MM.1S (cell line): ENCODE measurements at regions not wholly inside any gene's neighbourhood (a gene's known extent, or its start where the extent isn't known, plus 50 kb on each side); places are given as distances from the start of the nearest gene placed in this dataset.

Source experiments
- DNase-seq: peaks from one replicate; pipeline ENCODE4 v3.0.0-alpha.2; 2015
- H2AFZ ChIP-seq: fragments of 300-600 bp; sonication (generic); 2 replicates; pipeline ENCODE4 v1.6.0; 2016; ENCODE audit warnings: antibody characterized with exemption, low read length
- H3F3A ChIP-seq: fragments of 300-600 bp; sonication (generic); 2 replicates; pipeline ENCODE4 v1.6.1; 2016; ENCODE audit warnings: mild to moderate bottlenecking, antibody characterized with exemption, low read length, moderate library complexity, mixed read lengths; ENCODE audit not compliant: insufficient read depth
- H3K27ac ChIP-seq: fragments of 300-600 bp; sonication (generic); 2 replicates; pipeline ENCODE4 v1.5.1; 2016; ENCODE audit warnings: mild to moderate bottlenecking, low read length
- H3K27me3 ChIP-seq: fragments of 300-600 bp; sonication (generic); replicated peaks from 2 replicates; pipeline ENCODE4 v1.6.0; 2016; ENCODE audit warnings: low read length; ENCODE audit not compliant: insufficient read depth
- H3K36me3 ChIP-seq: fragments of 300-600 bp; sonication (generic); replicated peaks from 2 replicates; pipeline ENCODE4 v1.6.1; 2016; ENCODE audit warnings: mild to moderate bottlenecking, low read length, mixed read lengths; ENCODE audit not compliant: insufficient read depth
- H3K4me1 ChIP-seq: fragments of 300-600 bp; sonication (generic); 2 replicates; pipeline ENCODE4 v1.6.1; 2016; ENCODE audit warnings: low read length, mixed read lengths
- H3K4me2 ChIP-seq: fragments of 300-600 bp; sonication (generic); 2 replicates; pipeline ENCODE4 v1.6.0; 2016; ENCODE audit warnings: low read depth, low read length
- H3K4me3 ChIP-seq: fragments of 300-600 bp; sonication (generic); 2 replicates; pipeline ENCODE4 v1.5.1; 2016; ENCODE audit warnings: low read length, mixed read lengths
- H3K79me2 ChIP-seq: fragments of 300-600 bp; sonication (generic); 2 replicates; pipeline ENCODE4 v1.6.1; 2016; ENCODE audit warnings: mixed run types, low read length, mixed read lengths
- H3K9ac ChIP-seq: fragments of 300-600 bp; sonication (generic); 2 replicates; pipeline ENCODE4 v1.6.1; 2016; ENCODE audit warnings: low read length, mixed read lengths
- H3K9me2 ChIP-seq: fragments of 300-600 bp; sonication (generic); replicated peaks from 2 replicates; pipeline ENCODE4 v1.6.1; 2016; ENCODE audit warnings: mild to moderate bottlenecking, low read length, mixed read lengths; ENCODE audit not compliant: insufficient read depth
- H3K9me3 ChIP-seq: fragments of 300-600 bp; sonication (generic); replicated peaks from 2 replicates; pipeline ENCODE4 v1.6.1; 2016; ENCODE audit warnings: mild to moderate bottlenecking, low read length, mixed read lengths; ENCODE audit not compliant: insufficient read depth
- H4K20me1 ChIP-seq: fragments of 300-600 bp; sonication (generic); 2 replicates; pipeline ENCODE4 v1.6.1; 2016; ENCODE audit warnings: mild to moderate bottlenecking, low read length, moderate library complexity, mixed read lengths; ENCODE audit not compliant: insufficient read depth
- CTCF ChIP-seq: fragments of 300-600 bp; sonication (generic); IDR thresholded peaks from 2 replicates; pipeline ENCODE4 v1.5.1; 2016; ENCODE audit warnings: antibody characterized with exemption, low read length, mixed read lengths
- EZH2 ChIP-seq: fragments of 300-600 bp; sonication (generic); optimal IDR thresholded peaks from 2 replicates; pipeline ENCODE3; 2017; ENCODE audit warnings: low read depth, mild to moderate bottlenecking, antibody characterized with exemption, low read length, mixed read lengths
- EZH2phosphoT487 ChIP-seq: fragments of 300-600 bp; sonication (generic); IDR thresholded peaks from 2 replicates; pipeline ENCODE4 v1.6.1; 2018; ENCODE audit warnings: antibody characterized with exemption, low read length

GRCh38 chr3:22236490-22237270 lies 485.7 kb upstream of the ZNF385D start:
- H3F3A ChIP-seq: no peaks in the 10 kb centered on the region
- H3K9me3 ChIP-seq: no peaks in the 10 kb centered on the region
- no peak for DNase-seq
- no peak overlapping the region for H3K27ac ChIP-seq
- no peaks in the 10 kb centered on the region for H3K9me2 ChIP-seq
- 0 out of 2 replicates have a peak overlapping the region, but pooled peaks have one; percentile 6 for H3K4me2 ChIP-seq
- H4K20me1 ChIP-seq: no peaks in the 10 kb centered on the region
- no peaks in the 10 kb centered on the region for H3K36me3 ChIP-seq
- TF ChIP-seq EZH2phosphoT487 (no peak), CTCF (no peak), EZH2 (no peak)
- H3K79me2 ChIP-seq: no peaks in the 10 kb centered on the region
- H3K4me1 ChIP-seq: no peaks in the 10 kb centered on the region
- no peak overlapping the region for H3K4me3 ChIP-seq
- H3K9ac ChIP-seq: no peak overlapping the region
- no peaks in the 10 kb centered on the region for H3K27me3 ChIP-seq
- no peak overlapping the region for H2AFZ ChIP-seq

- H3K4me2 ChIP-seq: no peak overlapping the region
- H2AFZ ChIP-seq: no peak overlapping the region
- no peaks in the 10 kb centered on the region for H3K9me2 ChIP-seq
- H3K36me3 ChIP-seq: no peaks in the 10 kb centered on the region
- DNase-seq: no peak
- no peaks in the 10 kb centered on the region for H4K20me1 ChIP-seq
- no peaks in the 10 kb centered on the region for H3K27me3 ChIP-seq
- no peaks in the 10 kb centered on the region for H3K79me2 ChIP-seq
- H3K27ac ChIP-seq: no peak overlapping the region
- TF ChIP-seq EZH2 (no peak), CTCF (no peak), EZH2phosphoT487 (no peak)
- H3K9ac ChIP-seq: no peak overlapping the region
- H3K4me3 ChIP-seq: no peak overlapping the region
- no peaks in the 10 kb centered on the region for H3K4me1 ChIP-seq
- H3K9me3 ChIP-seq: no peaks in the 10 kb centered on the region
- H3F3A ChIP-seq: no peaks in the 10 kb centered on the region
Observed at GRCh38 chr3:22239011-22239410, 488.0 kb upstream of the ZNF385D start.

- Histone ChIP-seq H2AFZ (no peak overlapping the region), H3K36me3 (no peaks in the 10 kb centered on the region), H3F3A (no peaks in the 10 kb centered on the region), H3K27ac (no peak overlapping the region), H3K4me3 (no peak overlapping the region), H3K4me2 (no peak overlapping the region), H3K9me3 (no peaks in the 10 kb centered on the region), H3K4me1 (no peaks in the 10 kb centered on the region), H3K79me2 (no peaks in the 10 kb centered on the region), H3K9me2 (no peaks in the 10 kb centered on the region), H3K9ac (no peak overlapping the region), H3K27me3 (no peaks in the 10 kb centered on the region), H4K20me1 (no peaks in the 10 kb centered on the region)
- DNase-seq: no peak
- TF ChIP-seq EZH2phosphoT487 (no peak), CTCF (no peak), EZH2 (no peak)
Observed at GRCh38 chr3:22241110-22241509, 490.1 kb upstream of the ZNF385D start.
